ENCODE measurements at regions not wholly inside any gene's neighbourhood (a gene's known extent, or its start where the extent isn't known, plus 50 kb on each side); places are given as distances from the start of the nearest gene placed in this dataset.

DNA sequence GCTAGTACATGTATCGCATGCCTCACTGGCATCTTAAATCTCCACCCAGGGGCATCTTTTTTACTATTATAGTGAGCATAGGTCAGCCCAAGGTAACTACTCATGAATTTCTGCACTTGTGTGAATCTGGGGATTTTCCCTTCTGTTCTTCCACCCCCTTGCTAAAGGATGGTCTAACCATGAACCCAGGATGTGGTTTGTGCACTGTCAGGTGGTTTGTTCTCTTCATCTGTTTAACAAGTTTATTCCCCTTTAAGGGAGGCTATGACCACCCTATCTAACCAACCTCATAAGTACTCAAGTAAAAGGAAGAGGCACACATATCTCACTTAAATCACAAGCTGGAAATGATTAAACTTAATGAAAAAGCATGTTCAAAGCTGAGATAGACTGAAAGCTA lies 243.0 kb downstream of the RPRM start:
- TF ChIP-seq, protein P1, sequence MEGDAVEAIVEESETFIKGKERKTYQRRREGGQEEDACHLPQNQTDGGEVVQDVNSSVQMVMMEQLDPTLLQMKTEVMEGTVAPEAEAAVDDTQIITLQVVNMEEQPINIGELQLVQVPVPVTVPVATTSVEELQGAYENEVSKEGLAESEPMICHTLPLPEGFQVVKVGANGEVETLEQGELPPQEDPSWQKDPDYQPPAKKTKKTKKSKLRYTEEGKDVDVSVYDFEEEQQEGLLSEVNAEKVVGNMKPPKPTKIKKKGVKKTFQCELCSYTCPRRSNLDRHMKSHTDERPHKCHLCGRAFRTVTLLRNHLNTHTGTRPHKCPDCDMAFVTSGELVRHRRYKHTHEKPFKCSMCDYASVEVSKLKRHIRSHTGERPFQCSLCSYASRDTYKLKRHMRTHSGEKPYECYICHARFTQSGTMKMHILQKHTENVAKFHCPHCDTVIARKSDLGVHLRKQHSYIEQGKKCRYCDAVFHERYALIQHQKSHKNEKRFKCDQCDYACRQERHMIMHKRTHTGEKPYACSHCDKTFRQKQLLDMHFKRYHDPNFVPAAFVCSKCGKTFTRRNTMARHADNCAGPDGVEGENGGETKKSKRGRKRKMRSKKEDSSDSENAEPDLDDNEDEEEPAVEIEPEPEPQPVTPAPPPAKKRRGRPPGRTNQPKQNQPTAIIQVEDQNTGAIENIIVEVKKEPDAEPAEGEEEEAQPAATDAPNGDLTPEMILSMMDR (IDR thresholded peaks at IDR 0.05) = no peak
- TF ChIP-seq POLR2A (IDR thresholded peaks at IDR 0.05) = no peak

Measured in Peyer's patch (tissue), 4 donors.